ENCODE measurements at regions not wholly inside any gene's neighbourhood (a gene's known extent, or its start where the extent isn't known, plus 50 kb on each side); places are given as distances from the start of the nearest gene placed in this dataset.
A peak's percentile ranks its signal among the peaks of the same experiment; 100 is the strongest.

DNA sequence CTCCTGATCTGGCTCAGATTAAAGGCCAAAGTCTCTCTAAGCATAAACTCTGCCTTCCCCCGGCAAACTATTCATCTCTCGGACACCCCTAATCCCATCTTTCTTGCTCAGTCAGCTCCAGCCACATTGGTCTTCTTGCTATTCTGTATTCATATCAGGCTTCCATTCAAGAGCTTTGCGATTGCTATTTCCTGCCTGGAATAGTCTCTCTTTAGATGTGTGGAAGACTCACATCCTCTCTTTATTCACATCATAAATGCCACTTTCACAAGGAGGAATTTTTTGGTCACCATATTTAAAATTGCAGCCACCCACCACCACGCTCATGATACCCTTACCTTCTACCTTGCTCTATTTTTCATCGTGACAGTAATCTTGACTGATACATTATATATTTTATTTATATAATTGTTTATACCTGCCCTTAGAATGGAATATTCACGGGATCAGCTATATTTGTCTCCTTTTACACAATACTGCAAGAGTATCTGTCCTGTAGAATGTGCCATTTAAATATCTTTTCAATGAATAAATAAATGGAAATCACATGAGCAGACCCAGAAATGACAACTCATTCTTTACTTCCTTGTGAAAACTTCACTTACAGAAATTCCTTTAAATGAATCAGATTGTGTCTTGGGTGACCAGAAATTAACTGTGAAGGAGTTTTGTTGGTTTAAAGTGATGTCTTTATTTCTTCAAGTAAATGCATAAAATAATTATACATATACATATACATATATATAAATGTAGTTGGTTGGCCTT is 780.6 kb upstream of the FLRT2 start:
- DNase-seq (ENCODE audit: extremely low read depth, low read depth, low spot score) = no peak

DNA sequence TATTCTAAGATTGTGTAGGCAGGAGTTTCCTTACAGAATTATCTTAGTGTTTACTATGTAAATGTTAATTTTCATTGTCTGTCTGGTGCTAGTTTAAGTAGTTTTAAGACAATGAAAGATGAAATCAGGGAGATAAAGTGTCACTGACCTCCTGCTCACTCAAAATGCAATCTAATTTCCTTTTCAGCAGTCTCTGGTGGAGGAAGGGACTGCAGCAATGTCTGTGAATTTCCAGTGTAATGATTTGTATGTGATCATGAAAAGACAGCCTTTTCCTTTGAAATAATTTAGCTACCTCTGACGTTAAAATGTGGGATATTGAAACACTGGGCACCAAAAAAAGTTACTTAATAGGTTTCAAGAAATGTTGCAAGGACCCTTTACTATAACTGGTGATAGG is 779.7 kb upstream of the FLRT2 start:
- no peak for DNase-seq (ENCODE audit: extremely low read depth, low read depth, low spot score)

DNA sequence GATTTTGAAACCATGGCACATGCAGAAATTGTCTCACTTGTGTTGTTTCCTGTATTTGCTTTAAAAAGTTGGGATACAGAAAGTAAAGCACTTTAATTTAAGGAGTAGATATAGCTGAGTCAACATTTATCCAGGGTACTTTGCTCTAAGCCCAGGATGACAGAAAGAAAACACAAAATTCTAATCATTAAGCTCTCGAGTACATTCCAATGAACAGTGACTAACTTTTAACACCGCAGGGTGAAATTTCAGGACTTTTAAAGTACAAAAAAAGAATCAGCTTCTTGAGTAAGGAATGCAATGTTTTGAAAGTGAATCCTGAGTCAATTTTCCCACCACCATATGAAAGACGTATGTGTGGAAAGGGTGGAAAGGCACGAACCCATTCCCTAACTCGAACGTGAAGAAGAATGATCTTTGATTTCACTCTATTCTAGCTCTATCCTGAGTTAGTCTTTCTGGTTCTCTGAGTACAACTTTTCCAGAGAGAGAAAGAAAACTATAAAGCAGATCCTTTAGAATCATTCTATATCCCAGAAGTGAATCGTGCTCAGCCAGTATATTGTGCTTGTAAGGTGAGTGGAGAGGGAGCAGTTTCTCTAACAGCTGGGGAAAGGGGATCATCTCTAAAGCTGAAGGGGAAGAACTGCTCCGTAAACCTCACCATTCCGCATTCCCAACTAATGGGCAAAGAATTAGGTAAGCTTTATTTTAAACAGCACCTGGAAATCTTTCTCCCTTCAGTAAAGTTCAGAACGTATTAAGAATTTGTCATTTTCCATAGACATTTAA is 779.0 kb upstream of the FLRT2 start:
- no peak for DNase-seq (ENCODE audit: extremely low read depth, low read depth, low spot score)

DNA sequence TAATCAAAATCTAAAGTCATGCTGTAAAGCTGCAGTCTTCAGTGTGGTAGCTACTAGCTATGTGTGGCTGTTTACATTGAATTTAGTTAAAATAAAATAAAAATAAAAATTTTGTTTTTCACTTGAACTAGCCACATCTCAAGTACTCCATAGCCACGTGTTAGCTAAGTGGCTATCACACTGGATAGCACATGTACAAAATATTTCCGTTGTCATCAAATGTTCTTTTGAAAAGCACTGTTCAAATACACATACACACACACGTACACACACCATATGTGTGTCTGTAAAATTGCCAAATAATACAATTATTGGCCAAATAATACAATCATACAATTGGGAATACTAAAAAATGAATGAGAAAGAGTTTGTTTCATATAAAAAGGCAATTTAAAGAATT is 778.2 kb upstream of the FLRT2 start:
- no peak for DNase-seq (ENCODE audit: extremely low read depth, low read depth, low spot score)

DNA sequence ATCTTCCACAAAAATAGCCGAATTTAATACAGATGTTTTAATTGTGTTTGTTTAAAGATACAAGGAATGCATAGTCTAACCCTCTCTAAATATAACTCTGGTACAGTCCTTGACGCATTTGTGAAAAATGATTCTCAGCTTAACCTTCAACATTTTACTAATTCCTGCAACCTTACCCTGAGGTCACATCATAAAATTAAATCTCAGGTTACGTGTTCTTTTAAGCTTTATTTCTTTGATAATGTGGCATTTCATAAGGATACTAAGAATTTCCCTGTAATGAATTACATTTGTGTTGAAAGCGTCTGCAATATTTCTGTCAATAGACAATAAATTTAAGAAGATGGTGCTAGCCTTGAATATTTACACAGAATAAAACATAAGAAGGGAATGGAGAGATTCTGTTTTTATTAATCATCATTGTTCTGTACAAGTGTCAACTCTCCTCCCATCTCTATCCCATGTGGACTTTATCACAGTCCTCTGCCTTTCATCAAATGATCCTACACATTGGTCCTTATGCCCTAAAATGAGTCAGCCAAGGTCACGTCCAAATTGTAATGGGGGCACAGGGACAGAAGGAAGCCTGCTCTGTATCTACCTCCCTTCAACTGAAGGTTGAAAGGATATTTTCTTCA is 769.3 kb upstream of the FLRT2 start:
- no peak for DNase-seq (ENCODE audit: extremely low read depth, low read depth, low spot score)

DNA sequence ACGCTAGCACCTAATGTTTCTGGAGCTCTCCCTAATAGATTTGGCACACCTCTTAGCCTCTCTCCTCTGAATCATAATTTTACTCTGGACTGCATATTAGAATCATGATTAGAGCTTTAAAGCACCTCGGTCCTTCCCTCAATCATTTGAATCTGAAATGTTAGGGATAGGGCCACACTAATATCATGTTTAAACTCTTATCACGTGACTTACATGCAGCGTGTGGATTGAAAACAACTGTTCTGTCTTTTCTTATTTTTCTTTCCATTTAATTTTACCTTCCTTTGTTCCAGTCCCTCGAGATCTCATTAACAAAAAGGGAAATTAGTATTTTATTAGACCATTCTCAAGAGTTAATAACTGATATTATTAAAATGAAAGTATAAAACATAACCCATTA is 762.5 kb upstream of the FLRT2 start:
- DNase-seq (ENCODE audit: extremely low read depth, low read depth, low spot score) = no peak

DNA sequence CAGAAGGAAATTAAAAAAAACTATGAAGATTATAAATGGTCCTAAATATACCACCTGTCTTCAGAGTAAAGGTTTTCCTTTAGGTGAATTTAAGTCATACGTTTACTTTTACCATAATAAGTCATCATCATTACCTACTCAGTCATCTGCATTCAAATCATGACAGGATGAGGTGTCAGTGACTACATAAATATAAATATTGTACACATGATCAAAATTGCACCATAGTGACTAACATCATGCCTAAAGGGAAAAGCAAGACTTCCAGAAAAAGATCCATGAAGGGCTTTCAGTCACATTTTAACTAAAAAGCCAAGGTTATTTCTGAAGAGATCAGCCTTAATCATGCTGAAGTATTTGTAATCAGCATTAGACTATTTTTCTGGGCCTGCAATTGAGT is 759.9 kb upstream of the FLRT2 start:
- no peak for DNase-seq (ENCODE audit: extremely low read depth, low read depth, low spot score)

- DNase-seq (ENCODE audit: extremely low read depth, low read depth, low spot score) = no peak
Observed at GRCh38 chr14:84777356-84777755, 752.6 kb upstream of the FLRT2 start.

- no peak for DNase-seq (ENCODE audit: extremely low read depth, low read depth, low spot score)
Observed at GRCh38 chr14:84782902-84783301, 747.0 kb upstream of the FLRT2 start.

- no peak for DNase-seq (ENCODE audit: extremely low read depth, low read depth, low spot score)
Observed at GRCh38 chr14:84783511-84783910, 746.4 kb upstream of the FLRT2 start.

DNA sequence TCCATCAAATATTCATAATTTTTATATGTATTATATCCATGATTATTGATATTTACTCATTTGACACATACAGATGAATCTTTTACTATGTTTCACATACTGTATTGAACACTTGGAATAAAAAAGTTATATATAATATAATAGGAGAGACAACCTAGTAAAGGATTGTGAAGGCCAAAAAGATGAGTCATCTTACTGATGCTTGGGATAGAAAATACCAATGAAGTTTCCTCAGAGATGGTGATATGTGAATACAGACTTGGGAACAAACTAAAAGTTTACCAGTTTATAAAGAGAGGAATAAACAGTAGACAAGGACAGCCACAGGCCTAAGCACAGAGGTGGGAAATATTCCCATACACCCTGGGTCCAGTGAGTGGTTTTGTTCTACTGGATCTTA is 743.9 kb upstream of the FLRT2 start:
- DNase-seq (ENCODE audit: extremely low read depth, low read depth, low spot score) = no peak

DNA sequence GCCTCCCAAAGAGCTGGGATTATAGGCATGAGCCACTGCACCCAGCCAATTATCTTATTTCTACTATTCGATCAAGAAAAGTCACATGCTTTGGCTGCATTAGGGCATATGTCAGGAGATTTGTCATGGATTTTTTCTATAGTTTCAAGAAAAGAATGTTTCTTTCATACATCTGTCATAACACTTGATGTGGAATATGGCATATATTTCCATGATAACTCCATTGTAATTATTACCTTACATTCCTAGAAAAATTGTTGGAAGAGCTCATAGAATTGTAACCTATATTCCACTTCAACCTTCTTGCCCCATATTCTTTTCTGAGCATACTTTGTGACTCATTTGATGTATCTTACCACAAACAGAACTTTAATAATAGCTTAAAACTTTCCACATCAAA is 740.9 kb upstream of the FLRT2 start:
- DNase-seq (ENCODE audit: extremely low read depth, low read depth, low spot score) = no peak

- DNase-seq (ENCODE audit: extremely low read depth, low read depth, low spot score) = no peak
Observed at GRCh38 chr14:84792722-84793410, 737.1 kb upstream of the FLRT2 start.

GRCh38 chr14:84797326-84797725 is 732.6 kb upstream of the FLRT2 start:
- DNase-seq (ENCODE audit: extremely low read depth, low read depth, low spot score) = no peak

DNA sequence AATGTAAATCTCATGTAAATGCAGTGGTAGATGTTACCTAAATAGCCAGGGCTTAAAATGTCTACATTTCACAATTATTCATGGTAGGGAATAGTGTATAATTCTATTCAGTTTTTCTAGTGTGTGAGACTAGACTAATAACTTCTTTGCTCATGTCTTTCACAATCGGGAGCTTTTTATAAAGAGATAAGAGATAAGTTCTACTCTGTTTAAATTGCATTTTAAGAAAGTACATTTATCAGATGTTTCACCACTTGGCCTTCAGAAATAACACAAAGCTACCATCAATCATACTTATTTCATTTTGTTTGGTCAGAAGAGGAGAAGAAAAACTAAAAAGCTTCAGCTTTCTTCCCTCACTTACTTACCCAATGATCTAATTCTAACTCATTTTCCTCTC is 725.5 kb upstream of the FLRT2 start:
- no peak for DNase-seq (ENCODE audit: extremely low read depth, low read depth, low spot score)

- no peak for DNase-seq (ENCODE audit: extremely low read depth, low read depth, low spot score)
Observed at GRCh38 chr14:84804895-84805294, 725.0 kb upstream of the FLRT2 start.

GRCh38 chr14:84806181-84806580 is 723.8 kb upstream of the FLRT2 start:
- DNase-seq (ENCODE audit: extremely low read depth, low read depth, low spot score) = no peak

DNA sequence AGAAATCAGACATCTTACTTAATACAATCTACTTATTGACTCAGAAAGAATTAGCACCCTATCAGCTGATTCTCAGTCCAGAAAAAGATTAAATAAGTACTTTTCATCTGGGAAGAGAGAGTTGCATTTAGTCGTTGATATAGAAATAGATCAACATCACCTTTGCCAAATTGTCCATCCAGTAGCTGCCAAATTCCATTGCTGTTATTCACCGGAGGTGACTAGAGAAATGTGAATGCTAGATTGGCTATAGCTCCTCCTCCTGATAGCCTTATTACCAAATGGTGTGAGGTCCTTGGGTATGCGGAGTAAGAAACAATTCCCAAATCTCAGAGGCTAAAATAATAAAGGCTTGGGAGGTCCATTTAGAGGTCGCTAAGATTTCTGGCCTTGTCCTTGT is 723.3 kb upstream of the FLRT2 start:
- DNase-seq (ENCODE audit: extremely low read depth, low read depth, low spot score) = peak; percentile 4

DNA sequence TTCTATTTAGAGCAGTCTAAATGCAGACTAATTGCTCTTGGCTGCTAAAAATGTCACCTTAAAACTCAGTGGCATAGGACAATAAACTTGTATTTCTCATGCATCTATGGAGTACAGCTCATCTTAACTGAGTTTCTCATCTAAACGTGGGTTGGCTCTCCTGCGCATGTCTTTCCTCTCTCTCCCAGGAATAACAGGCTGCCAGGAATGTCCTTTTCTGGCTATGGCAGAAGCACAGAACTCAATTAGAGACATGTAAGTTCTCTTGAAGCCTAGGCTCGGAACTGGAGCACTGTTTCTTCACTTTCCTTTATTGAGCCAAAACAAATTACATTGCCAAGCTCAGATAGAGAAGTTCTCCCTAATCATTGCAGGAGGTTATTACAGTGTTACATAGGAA is 722.3 kb upstream of the FLRT2 start:
- DNase-seq (ENCODE audit: extremely low read depth, low read depth, low spot score) = no peak

DNA sequence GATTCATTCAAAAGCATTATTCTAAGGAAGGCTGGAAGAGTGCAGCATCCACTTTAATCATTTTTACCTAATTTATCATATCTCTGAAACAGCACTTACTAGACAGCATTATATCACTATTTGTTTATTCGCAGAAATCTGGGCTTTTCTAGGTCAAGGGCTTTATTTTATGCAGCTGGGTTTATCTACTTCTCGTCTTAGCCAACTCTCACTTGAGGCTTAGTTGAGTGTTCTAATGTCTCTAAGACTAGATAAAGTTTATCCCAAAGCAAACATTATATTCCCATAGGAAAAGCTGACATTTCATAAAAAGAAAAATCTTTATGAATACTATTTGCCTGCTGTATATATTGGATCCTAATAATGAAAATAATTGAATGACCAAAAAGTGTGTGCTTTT is 720.8 kb upstream of the FLRT2 start:
- no peak for DNase-seq (ENCODE audit: extremely low read depth, low read depth, low spot score)

- DNase-seq (ENCODE audit: extremely low read depth, low read depth, low spot score) = no peak
Observed at GRCh38 chr14:84814391-84814790, 715.6 kb upstream of the FLRT2 start.

All from glomerular endothelial cell (primary cell).